Prostate gland (tissue), 2 donors: ENCODE measurements at regions not wholly inside any gene's neighbourhood (a gene's known extent, or its start where the extent isn't known, plus 50 kb on each side); places are given as distances from the start of the nearest gene placed in this dataset.

Experiments
- DNase-seq: peaks from one replicate; pipeline ENCODE4 v3.0.0-alpha.2; 2019; ENCODE audit warnings: low spot score
- H3K27ac ChIP-seq, 2 donors: fragments of 200-600 bp; sonication (generic); 2 replicates each; pipeline ENCODE4 v1.5.1; 2017 to 2019
- H3K27me3 ChIP-seq: fragments of 200-600 bp; sonication (generic); replicated peaks from 2 replicates; pipeline ENCODE4 v1.5.1; 2019; ENCODE audit not compliant: insufficient read depth
- H3K36me3 ChIP-seq, 2 donors: fragments of 200-600 bp; sonication (generic); 1 replicate in 1 of 2; 2 replicates in 1 of 2; pipeline versions ENCODE4 v1.5.1 to v1.8.1; 2017 to 2019
- H3K4me1 ChIP-seq: fragments of 200-600 bp; sonication (generic); replicated peaks from 2 replicates; pipeline ENCODE4 v1.5.1; 2019
- H3K4me3 ChIP-seq, 2 donors: fragments of 200-600 bp; sonication (generic); 2 replicates each; pipeline ENCODE4 v1.5.1; 2017 to 2019
- H3K9me3 ChIP-seq: fragments of 200-600 bp; sonication (generic); 2 replicates; pipeline ENCODE4 v1.5.1; 2017
- POLR2A ChIP-seq: fragments of 450-650 bp; IDR thresholded peaks from one replicate; pipeline ENCODE4 v1.6.1; 2016; ENCODE audit warnings: antibody characterized with exemption, mild to moderate bottlenecking
- POLR2AphosphoS5 ChIP-seq: sonication (generic); formaldehyde crosslinking; IDR thresholded peaks from one replicate; pipeline ENCODE4 v1.6.1; 2017; ENCODE audit warnings: antibody characterized with exemption
- WGBS: methylation state at CpG from one replicate; pipeline ENCODE4 v1.1.5; 2018; 5-methylcytosine and 5-hydroxymethylcytosine counted together
- intact Hi-C: fragments of 100-400 bp; cut with DNase I; formaldehyde crosslinking; loops from one replicate; pipeline ENCODE4 v1.14.2; 2022
- TF ChIP-seq, protein P1 (sequence below), 4 experiments: fragments of 200-600 bp in 2 of 4; fragments of 450-650 bp in 2 of 4; sonication (generic) in 2 of 4; IDR thresholded peaks; 1 replicate in 3 of 4; 2 replicates in 1 of 4; pipeline ENCODE4 v1.5.1; 2016 to 2019; ENCODE audit warnings: antibody characterized with exemption in 4 of 4, mild to moderate bottlenecking in 2 of 4, moderate library complexity in 2 of 4

DNA sequence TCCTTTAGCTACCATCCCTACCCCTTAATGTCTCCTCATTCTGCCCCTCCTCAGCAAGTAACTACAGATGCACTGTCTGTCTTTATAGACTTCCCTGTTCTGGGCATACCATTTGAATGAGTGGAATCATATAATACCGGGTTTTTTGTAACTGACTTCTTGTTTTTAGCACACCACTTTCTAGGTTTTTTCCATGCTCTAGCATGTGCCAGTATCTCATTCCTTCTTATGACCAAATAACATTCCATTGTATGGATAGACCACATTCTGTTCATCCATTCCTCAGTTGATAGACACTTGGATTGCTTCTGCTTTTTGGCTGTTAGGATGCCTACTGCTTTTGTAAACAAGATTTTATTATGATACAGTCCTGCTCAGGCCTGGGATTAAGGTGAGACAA lies 154.7 kb downstream of the TSN start:
- Histone ChIP-seq H3K27ac (no peak overlapping the region), H3K36me3 (no peaks in the 10 kb centered on the region), H3K27me3 (no peaks in the 10 kb centered on the region), H3K4me3 (no peak overlapping the region), H3K9me3 (no peaks in the 10 kb centered on the region), H3K4me1 (no peaks in the 10 kb centered on the region)
- DNase-seq = no peak
- intact Hi-C loops = no loop called here
- TF ChIP-seq POLR2AphosphoS5 (no peak), POLR2A (no peak)
- TF ChIP-seq, protein P1, sequence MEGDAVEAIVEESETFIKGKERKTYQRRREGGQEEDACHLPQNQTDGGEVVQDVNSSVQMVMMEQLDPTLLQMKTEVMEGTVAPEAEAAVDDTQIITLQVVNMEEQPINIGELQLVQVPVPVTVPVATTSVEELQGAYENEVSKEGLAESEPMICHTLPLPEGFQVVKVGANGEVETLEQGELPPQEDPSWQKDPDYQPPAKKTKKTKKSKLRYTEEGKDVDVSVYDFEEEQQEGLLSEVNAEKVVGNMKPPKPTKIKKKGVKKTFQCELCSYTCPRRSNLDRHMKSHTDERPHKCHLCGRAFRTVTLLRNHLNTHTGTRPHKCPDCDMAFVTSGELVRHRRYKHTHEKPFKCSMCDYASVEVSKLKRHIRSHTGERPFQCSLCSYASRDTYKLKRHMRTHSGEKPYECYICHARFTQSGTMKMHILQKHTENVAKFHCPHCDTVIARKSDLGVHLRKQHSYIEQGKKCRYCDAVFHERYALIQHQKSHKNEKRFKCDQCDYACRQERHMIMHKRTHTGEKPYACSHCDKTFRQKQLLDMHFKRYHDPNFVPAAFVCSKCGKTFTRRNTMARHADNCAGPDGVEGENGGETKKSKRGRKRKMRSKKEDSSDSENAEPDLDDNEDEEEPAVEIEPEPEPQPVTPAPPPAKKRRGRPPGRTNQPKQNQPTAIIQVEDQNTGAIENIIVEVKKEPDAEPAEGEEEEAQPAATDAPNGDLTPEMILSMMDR (IDR thresholded peaks at IDR 0.05) = no peak
- WGBS = 56% methylated on average over 1 of the region's 1 CpG

DNA sequence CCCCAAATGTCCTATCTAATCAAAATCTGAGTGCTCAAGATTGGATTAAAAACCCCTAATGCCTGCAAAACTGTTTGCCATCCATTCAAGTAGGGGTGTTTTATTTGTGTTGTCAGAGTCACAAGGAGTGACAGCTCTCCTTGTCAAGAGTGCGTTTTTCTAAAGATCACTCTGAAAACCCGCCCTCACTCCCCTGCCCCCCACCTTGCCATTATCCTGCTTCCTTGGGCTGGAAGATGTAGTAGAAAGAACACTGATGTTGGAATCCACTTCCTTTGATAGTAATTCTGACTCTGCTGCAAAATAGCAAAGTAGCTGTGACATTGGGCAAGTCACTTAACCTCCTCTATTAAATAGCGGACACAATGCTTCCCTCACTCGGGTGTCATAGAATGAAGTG lies 155.6 kb downstream of the TSN start:
- intact Hi-C loops = no loop called here
- no peaks in the 10 kb centered on the region for H3K27me3 ChIP-seq
- no peak overlapping the region for H3K4me3 ChIP-seq
- no peak for TF ChIP-seq POLR2A
- TF ChIP-seq, protein P1 (IDR thresholded peaks at IDR 0.05) = no peak
- no peak for TF ChIP-seq POLR2AphosphoS5
- no peak for DNase-seq
- H3K36me3 ChIP-seq = no peaks in the 10 kb centered on the region
- 68% methylated on average over 4 of the region's 4 CpGs for WGBS
- H3K4me1 ChIP-seq = no peaks in the 10 kb centered on the region
- no peak overlapping the region for H3K27ac ChIP-seq
- H3K9me3 ChIP-seq = no peaks in the 10 kb centered on the region

GRCh38 chr2:121917143-121917542 lies 161.7 kb downstream of the TSN start:
- 72% methylated on average over 10 of the region's 10 CpGs for WGBS

DNA sequence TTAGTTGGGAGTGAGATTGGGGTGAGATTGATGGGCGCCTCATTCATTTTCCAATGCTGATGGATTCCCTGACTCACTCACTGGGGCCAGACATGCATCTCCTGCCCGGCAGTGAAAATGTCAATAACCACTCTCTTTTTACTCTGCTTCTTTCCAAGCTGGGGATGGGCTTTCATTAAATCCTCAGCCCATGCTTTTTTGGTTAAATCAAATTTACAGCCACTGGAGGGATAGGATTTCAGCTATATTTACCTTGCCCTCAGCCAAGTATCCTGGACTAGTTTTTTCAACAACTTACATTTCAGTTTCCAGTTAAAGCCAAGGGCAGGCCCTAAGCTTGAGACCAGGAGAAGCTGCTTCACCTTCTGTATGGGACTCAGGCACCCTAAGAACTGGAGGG lies 162.8 kb downstream of the TSN start:
- Histone ChIP-seq H3K36me3 (no peaks in the 10 kb centered on the region), H3K4me3 (no peak overlapping the region), H3K9me3 (no peaks in the 10 kb centered on the region), H3K4me1 (no peaks in the 10 kb centered on the region), H3K27me3 (no peaks in the 10 kb centered on the region), H3K27ac (no peak overlapping the region)
- TF ChIP-seq POLR2A = no peak
- TF ChIP-seq, protein P1 (IDR thresholded peaks at IDR 0.05) = no peak
- TF ChIP-seq POLR2AphosphoS5 = no peak
- 55% methylated on average over 2 of the region's 2 CpGs for WGBS
- no peak for DNase-seq
- intact Hi-C loops = no loop called here

More at GRCh38 chr2:121917143-121917542, 161.7 kb downstream of the TSN start:
- intact Hi-C loops = no loop called here
- no peaks in the 10 kb centered on the region for H3K27me3 ChIP-seq
- H3K27ac ChIP-seq = no peak overlapping the region
- DNase-seq = no peak
- no peaks in the 10 kb centered on the region for H3K36me3 ChIP-seq
- no peaks in the 10 kb centered on the region for H3K4me1 ChIP-seq
- no peak overlapping the region for H3K4me3 ChIP-seq
- no peaks in the 10 kb centered on the region for H3K9me3 ChIP-seq
- no peak for TF ChIP-seq POLR2AphosphoS5
- no peak for TF ChIP-seq POLR2A
- TF ChIP-seq, protein P1 (IDR thresholded peaks at IDR 0.05) = no peak

GRCh38 chr2:121919803-121920202 lies 164.4 kb downstream of the TSN start:
- H3K4me1 ChIP-seq = no peaks in the 10 kb centered on the region
- intact Hi-C loops = no loop called here
- no peak for TF ChIP-seq POLR2AphosphoS5
- TF ChIP-seq POLR2A = no peak
- TF ChIP-seq, protein P1 (IDR thresholded peaks at IDR 0.05) = no peak
- no peaks in the 10 kb centered on the region for H3K27me3 ChIP-seq
- WGBS = 93% methylated on average over 9 of the region's 9 CpGs
- H3K36me3 ChIP-seq = no peaks in the 10 kb centered on the region
- no peak overlapping the region for H3K4me3 ChIP-seq
- no peak for DNase-seq
- no peaks in the 10 kb centered on the region for H3K9me3 ChIP-seq
- no peak overlapping the region for H3K27ac ChIP-seq
